EH (cell line): ENCODE measurements at regions not wholly inside any gene's neighbourhood (a gene's known extent, or its start where the extent isn't known, plus 50 kb on each side); places are given as distances from the start of the nearest gene placed in this dataset.

Source experiments
- DNase-seq: peaks from one replicate; pipeline ENCODE4 v3.0.0-alpha.2; 2015; ENCODE audit warnings: low read depth

GRCh38 chr2:234676109-234676782, 179.4 kb upstream of the ARL4C start:
- no peak for DNase-seq

GRCh38 chr2:234674781-234675201, 177.9 kb upstream of the ARL4C start:
- peak; percentile 91 for DNase-seq

DNA sequence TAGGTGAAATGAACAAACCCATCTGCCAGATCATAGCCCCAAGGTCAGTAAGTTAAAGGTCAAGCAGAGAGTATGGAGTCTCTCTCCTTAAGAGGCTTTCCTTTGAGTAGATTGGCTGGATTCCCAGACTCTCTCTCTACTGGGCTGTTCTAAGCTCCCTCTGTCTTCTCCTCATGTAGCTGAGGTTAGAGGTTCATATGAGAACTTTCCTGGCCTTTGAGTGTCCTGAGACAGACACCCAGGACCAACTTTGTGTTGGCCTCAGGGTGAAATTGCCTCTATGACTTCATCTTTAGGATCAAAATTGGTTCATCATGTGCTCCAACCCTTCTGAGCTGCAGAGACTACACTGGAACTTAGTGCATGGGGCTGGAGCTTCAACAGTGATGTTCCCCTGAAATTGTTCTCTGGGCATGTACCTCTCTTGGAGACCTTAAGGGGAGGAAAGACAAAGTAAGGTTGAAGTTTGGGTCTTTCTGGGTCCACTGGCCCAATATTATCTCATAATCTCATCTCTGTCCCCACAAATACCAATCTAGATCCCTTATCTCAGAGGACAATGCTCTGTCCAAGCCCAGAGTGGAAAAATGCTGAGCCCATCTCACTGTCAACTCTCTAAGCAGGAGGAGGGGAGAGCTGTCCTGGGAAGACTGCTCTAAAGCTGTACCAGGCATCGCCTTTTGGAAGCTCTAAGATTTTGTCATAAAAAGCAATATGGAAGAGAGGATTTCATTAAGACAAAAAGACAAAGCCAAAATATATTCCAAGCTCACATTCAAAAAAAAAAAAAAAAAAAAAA, 177.3 kb upstream of the ARL4C start:
- DNase-seq, result peak; percentile 78

GRCh38 chr2:234673501-234673900, 176.6 kb upstream of the ARL4C start:
- no peak for DNase-seq

GRCh38 chr2:234672498-234673150, 175.7 kb upstream of the ARL4C start:
- no peak for DNase-seq

DNA sequence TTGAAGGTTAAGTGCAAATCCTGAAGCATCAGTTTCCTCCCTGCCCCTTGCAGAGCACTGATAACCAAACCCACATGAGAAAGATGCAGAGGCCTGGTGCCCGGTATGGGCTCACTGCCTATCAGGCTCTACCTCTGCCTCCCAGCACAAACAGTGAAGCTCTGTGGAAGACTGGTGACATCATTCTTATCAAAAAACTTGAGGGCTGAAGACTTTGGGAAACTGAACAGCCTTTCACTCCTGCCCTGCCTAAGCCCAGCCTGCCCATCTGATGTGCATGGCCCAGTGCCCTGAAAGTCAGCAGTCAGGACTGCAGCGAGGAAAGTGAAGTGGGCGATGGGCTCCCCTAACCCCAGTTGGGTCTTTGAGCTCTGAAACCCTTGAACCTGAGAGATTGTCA, 174.8 kb upstream of the ARL4C start:
- no peak for DNase-seq

GRCh38 chr2:234671231-234671630, 174.3 kb upstream of the ARL4C start:
- no peak for DNase-seq

DNA sequence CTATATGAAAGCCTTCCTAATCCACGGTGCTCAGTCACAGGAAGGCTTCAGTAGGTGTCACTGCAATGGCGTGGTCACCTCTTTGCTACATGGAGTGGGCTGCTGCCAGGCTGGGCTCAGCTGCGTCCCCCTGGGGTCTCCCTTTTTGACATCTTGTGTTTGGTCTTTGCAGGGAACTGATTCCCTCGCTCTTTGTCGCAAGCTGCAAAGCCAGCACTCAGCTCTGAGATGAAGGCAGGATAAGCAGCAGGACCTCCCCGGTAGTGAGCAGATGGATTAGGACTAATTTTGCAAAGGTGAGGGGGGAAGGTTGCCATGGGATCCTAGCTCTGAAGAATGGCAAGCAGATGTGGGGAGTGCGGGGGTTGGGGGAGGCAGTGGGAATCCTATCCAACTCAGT, 173.9 kb upstream of the ARL4C start:
- DNase-seq, result no peak

DNA sequence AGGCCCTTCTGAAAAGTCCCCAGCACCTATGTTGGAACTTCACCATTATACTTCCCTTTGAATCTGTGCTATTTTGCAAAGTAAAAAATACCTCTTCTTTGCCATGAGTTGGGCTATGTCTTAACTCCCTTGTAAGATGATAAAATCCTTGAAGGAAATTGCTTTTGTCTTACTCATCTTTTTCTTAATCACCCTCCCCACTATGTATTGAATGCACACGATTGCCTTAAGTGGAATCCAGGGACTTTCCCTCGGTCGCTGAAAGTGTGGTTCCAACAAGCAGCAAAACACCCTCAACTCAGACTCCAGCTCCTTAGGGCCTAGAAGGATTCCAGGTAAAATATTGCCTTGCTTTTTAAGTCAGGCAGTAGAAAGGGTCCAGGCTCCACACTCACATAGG, 173.2 kb upstream of the ARL4C start:
- peak; percentile 90 for DNase-seq

GRCh38 chr2:234669621-234670020, 172.7 kb upstream of the ARL4C start:
- no peak for DNase-seq

DNA sequence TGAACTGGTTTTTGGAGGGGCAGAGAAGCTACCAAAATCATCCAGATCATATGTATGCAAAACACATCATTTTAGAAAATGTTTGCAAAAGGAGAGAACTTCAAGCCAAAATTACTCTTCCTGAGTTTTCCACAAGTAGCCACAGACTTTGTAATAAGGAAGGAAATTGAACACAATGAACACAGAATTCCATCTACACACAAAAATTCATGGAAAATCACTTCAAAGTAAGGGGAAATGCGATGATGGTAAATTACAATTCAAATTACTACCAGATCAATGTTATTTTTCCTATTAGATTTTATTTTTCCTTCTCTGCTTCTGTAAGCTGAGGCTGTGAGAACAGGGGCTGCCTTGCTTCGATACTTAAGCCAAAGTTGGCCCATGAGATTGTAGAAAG, 172.1 kb upstream of the ARL4C start:
- no peak for DNase-seq

DNA sequence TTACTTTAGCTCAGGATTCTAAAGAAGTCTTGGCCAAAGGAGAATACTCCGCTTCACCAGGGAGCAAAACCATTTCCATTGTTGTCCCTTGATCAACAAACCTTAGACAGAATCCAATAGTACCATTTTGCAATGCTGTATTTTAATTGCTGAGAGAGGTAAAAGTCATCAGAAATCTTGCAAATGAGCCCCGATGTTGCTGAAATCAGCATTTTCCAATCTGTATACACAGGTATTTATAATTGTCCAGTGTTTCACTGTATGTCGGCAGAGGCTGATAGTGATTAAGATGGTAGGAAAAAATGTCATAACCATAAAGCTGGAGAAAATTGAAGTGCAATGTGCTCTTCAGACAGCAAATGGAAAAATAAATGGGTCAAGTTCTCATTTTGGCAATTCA, 170.0 kb upstream of the ARL4C start:
- DNase-seq, result no peak

GRCh38 chr2:234665304-234665703, 168.4 kb upstream of the ARL4C start:
- DNase-seq, result no peak

GRCh38 chr2:234661849-234662248, 165.0 kb upstream of the ARL4C start:
- DNase-seq, result no peak

DNA sequence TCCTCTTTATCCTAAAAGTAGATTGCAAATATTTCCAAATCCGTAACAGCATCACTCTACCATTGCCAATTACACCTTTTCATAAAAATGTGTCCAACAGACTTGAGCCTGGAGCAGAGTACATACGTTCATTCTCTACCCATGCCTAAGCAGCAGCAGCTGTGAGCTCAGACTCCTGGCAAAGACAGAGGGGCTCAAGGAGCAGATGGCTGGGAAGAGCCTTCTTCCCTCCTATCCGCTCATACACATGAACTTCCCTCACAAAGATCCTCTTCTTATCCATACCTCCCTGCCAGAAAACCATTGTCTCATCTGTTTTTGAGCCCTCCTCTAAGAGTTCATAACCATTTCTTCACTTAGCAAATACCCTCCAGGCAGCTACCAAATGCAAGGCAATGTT, 164.3 kb upstream of the ARL4C start:
- no peak for DNase-seq

DNA sequence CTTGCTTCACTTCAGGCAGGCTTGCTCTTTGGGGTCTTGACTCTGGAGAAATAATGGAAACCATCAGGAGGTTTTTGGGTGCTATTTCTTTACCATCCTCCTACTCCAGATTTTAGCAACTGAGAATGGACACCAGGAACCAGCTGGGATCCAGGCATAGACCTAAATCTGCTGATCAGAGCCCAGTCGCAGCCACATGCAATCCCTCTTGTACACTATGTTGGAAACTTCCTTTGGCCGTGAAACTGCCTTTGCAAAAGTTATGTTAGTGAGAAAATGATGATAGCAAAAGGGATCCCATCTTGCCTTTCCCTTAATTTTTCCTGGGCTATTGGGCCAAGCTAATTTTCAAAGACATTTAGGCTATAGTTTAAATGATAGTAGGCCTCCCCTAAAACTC, 158.8 kb upstream of the ARL4C start:
- DNase-seq, result no peak

- DNase-seq, result no peak
Observed at GRCh38 chr2:234650911-234651310, 154.0 kb upstream of the ARL4C start.

- DNase-seq, result no peak
Observed at GRCh38 chr2:234649951-234650350, 153.1 kb upstream of the ARL4C start.

- peak; percentile 13 for DNase-seq
Observed at GRCh38 chr2:234643407-234643806, 146.5 kb upstream of the ARL4C start.

DNA sequence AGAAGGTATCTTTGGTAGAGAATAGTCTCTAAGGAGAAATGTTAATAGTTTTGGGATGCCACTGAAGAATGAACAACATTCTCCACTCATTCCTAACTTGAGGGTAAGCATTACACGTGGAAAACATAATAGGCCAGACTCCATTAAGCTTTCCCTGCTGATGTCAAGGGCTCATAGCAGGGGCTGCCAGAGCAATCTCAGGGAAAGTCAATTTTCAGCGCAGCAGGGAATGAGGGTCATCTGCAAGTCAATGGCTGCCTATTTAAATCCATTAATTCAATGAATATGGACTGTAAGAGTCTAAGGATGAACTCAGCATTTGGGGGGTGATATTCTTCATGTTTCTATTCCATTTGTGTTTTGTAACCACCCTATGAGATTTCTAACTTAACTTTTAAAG, 144.2 kb upstream of the ARL4C start:
- DNase-seq, result no peak

DNA sequence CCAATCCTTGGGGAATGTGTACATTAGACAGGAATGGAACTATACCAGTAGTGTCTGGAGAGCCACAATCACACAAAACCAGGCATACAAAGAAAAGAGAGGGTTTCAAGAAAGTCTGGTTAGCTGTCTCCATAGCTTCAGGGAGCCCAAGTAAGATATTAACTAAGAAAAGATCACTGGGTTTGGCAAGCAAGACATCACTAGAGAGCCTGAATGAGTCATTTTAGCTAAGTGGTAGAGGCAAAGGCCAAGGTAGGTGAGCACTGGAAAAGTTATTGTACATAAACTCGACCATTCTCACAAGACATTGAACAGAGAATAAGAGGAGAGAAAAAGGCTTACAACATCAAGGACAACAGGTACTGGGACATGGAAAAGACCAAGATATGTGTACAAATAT, 143.8 kb upstream of the ARL4C start:
- no peak for DNase-seq

GRCh38 chr2:234638966-234639365, 142.1 kb upstream of the ARL4C start:
- no peak for DNase-seq

DNA sequence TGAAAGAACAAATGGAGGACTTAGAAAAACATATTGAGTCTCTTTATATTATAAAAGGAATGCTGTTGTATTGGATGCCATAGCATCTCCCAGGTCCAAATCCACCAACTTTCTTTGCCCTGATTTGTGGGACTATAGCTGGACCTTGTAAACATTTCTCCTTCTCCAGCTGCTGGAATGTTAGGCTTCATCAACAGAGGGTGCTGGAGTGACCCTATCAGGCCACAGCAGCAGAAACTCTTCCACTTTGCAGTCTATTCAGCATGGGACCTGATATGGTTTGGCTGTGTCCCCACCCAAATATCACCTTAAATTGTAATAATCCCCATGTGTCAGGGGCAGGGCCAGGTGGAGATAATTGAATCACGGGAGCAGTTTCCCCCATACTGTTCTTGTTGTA, 138.4 kb upstream of the ARL4C start:
- peak; percentile 18 for DNase-seq
